GM18870 (cell line): ENCODE measurements at regions not wholly inside any gene's neighbourhood (a gene's known extent, or its start where the extent isn't known, plus 50 kb on each side); places are given as distances from the start of the nearest gene placed in this dataset.
"Not testable (repeated sequence)": the region's sequence is repeated elsewhere in the genome, so short reads cannot be mapped to it uniquely, and the experiment has no call there.

Source experiments
- ATAC-seq: cut with Tn5 transposase; IDR thresholded peaks from one replicate; pipeline ENCODE4 v1.9.1; 2021; ENCODE audit warnings: moderate library complexity; ENCODE audit not compliant: unreplicated experiment

- ATAC-seq: no peak
These were observed 112.2 kb downstream of the GOSR1 start for GRCh38 chr17:30589431-30589830.

- ATAC-seq: no peak
These were observed 111.6 kb downstream of the GOSR1 start for GRCh38 chr17:30588798-30589247.

GRCh38 chr17:30586818-30587595 is 109.8 kb downstream of the GOSR1 start:
- no peak for ATAC-seq

- no peak for ATAC-seq
These were observed 107.6 kb downstream of the GOSR1 start for GRCh38 chr17:30584810-30585209.

GRCh38 chr17:30580916-30581315 is 103.7 kb downstream of the GOSR1 start:
- ATAC-seq: no peak

GRCh38 chr17:30579610-30580315 is 102.6 kb downstream of the GOSR1 start:
- no peak for ATAC-seq

- not testable (repeated sequence) for ATAC-seq
These were observed 101.0 kb downstream of the GOSR1 start for GRCh38 chr17:30578015-30578717.
